Activated T-helper 17 cell treated with anti-CD3 and anti-CD28 coated beads, Interleukin-2, amount 50 U/mL, for 72 hours (primary cell): ENCODE measurements at regions not wholly inside any gene's neighbourhood (a gene's known extent, or its start where the extent isn't known, plus 50 kb on each side); places are given as distances from the start of the nearest gene placed in this dataset.

Experiments
- ATAC-seq: fragments of 150-1000 bp; cut with Tn5 transposase; replicated peaks from 2 replicates; pipeline ENCODE4 v1.10.0; 2021; ENCODE audit warnings: mild to moderate bottlenecking, moderate library complexity
- H3K27ac Mint-ChIP-seq: one replicate; pipeline ENCODE4 v1.8.0; 2022; ENCODE audit warnings: mixed read lengths
- H3K27me3 Mint-ChIP-seq: one replicate; pipeline ENCODE4 v1.8.0; 2022; ENCODE audit warnings: mixed read lengths
- H3K36me3 Mint-ChIP-seq: one replicate; pipeline ENCODE4 v1.8.0; 2022; ENCODE audit warnings: low read depth, mild to moderate bottlenecking, mixed read lengths
- H3K4me1 Mint-ChIP-seq: one replicate; pipeline ENCODE4 v1.8.0; 2022; ENCODE audit warnings: mixed read lengths
- H3K4me3 Mint-ChIP-seq: one replicate; pipeline ENCODE4 v1.8.0; 2022; ENCODE audit warnings: mild to moderate bottlenecking, mixed read lengths
- H3K9me3 Mint-ChIP-seq: one replicate; pipeline ENCODE4 v1.8.0; 2022; ENCODE audit warnings: mixed read lengths

- no peaks in the 10 kb centered on the region for H3K9me3 Mint-ChIP-seq
- ATAC-seq: no peak
- no peak overlapping the region for H3K4me3 Mint-ChIP-seq
- H3K27ac Mint-ChIP-seq: no peak overlapping the region
- peaks cover 20% of the 10 kb centered on the region for H3K27me3 Mint-ChIP-seq
- no peaks in the 10 kb centered on the region for H3K36me3 Mint-ChIP-seq
- H3K4me1 Mint-ChIP-seq: no peaks in the 10 kb centered on the region
Observed at GRCh38 chr20:40477805-40478204, 211.2 kb downstream of the MAFB start.

GRCh38 chr20:40476461-40476860, 212.6 kb downstream of the MAFB start:
- Mint-ChIP-seq H3K9me3 (no peaks in the 10 kb centered on the region), H3K27me3 (peaks cover 16% of the 10 kb centered on the region), H3K4me3 (no peak overlapping the region), H3K36me3 (no peaks in the 10 kb centered on the region), H3K27ac (no peak overlapping the region), H3K4me1 (no peaks in the 10 kb centered on the region)
- no peak for ATAC-seq

DNA sequence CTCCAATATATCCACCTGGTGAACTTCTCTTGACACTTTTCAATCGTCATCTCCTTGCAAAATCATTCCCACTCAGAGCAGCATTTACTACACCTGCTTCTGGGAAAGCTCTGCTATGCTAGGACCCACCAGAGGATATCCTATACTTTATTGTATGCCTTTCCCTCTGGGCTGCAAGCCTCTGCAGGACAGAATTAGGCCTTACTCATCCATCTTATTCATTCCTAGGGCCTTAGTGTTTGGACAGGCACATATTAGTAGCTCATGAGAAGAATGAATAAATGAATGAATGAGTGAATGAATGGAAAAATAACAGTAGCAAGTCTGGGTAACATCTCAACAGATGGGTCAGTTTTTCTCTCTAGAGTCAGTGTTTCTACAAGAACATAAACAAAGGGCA, 216.1 kb downstream of the MAFB start:
- H3K4me1 Mint-ChIP-seq: no peaks in the 10 kb centered on the region

DNA sequence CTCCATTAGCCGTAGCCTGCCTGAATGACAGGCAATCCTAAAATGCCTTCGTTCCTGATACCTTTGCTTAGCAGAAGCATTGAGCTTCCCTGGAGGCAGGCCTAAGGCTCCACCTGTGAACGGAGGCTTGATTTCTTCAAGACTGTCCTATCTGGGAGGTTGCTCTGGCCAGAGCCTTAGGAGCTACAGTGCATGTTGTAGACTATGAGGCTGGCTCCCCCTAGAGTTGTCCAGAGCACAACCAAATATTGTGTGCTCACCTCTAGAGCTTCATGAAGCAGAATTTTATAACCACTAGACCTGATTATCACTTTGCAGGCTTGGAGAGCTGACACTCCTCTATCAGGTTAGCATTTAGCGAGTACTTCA, 217.8 kb downstream of the MAFB start:
- no peaks in the 10 kb centered on the region for H3K36me3 Mint-ChIP-seq
- peaks cover 11% of the 10 kb centered on the region for H3K27me3 Mint-ChIP-seq
- H3K4me3 Mint-ChIP-seq: no peak overlapping the region
- no peak for ATAC-seq
- H3K27ac Mint-ChIP-seq: no peak overlapping the region
- no peaks in the 10 kb centered on the region for H3K9me3 Mint-ChIP-seq
- no peaks in the 10 kb centered on the region for H3K4me1 Mint-ChIP-seq

More for the DNA sequence above, 216.1 kb downstream of the MAFB start:
- Mint-ChIP-seq H3K4me3 (no peak overlapping the region), H3K27me3 (peaks cover 16% of the 10 kb centered on the region), H3K36me3 (no peaks in the 10 kb centered on the region), H3K9me3 (no peaks in the 10 kb centered on the region), H3K27ac (no peak overlapping the region)
- no peak for ATAC-seq

DNA sequence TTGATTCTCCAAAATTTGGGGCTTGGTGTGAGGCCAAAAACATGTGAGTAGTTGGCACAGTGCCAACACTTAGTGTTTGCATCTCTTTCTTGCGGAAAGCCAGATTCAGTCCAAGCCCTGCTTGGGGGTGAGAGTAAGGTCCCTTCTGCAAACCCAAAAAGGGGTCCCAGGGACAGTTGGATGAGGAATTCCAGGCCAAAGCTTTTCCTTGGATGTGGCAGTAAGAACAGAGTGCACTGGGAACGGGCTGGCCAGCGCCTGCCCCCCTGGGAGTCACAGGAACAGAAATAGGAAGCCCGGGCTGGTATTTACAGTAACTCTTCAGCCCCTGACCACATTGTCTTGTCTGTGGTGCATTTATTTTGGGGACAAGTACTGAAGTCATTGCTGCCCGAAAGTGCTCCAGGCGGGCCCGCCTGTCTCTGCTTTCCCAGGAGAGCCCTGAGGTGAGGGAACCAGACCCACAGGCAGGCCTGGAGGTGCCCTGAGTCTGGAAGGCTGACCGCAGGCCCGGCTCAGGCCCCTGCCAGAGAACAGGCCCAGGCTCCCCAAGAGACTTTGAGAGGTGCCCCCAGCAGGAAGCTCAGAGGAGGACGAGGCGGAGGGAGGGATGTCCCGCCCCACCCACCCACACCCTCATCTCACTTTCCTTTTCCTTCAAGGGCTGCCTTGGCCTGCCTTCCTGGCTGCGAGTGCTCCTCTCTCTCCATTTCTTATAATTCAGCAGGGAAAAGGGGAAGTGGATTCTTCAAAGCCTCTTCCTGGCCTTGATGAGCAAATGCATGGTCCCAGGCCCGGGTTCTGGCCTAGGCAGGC, 218.4 kb downstream of the MAFB start:
- H3K4me3 Mint-ChIP-seq: no peak overlapping the region
- peaks cover 10% of the 10 kb centered on the region for H3K27me3 Mint-ChIP-seq
- H3K4me1 Mint-ChIP-seq: no peaks in the 10 kb centered on the region
- H3K36me3 Mint-ChIP-seq: no peaks in the 10 kb centered on the region
- H3K9me3 Mint-ChIP-seq: no peaks in the 10 kb centered on the region
- no peak overlapping the region for H3K27ac Mint-ChIP-seq
- ATAC-seq: no peak

DNA sequence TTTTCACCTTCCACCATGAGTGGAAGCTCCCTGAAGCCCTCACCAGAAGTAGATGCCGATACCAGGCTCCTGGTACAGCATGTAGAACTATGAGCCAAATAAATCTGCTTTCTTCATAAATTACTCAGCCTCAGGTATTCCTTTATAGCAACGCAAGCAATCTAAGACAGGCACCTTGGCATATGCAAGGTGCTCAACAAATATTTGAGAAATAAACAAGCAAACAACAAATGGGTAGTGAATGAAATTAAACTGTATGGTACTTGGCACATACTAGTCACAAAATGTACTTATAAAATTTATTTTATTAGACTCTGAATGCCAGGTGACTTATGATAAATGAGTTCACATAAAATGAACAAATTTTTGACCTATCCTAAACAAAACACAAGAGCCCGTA, 220.3 kb downstream of the MAFB start:
- no peaks in the 10 kb centered on the region for H3K9me3 Mint-ChIP-seq
- ATAC-seq: no peak
- no peaks in the 10 kb centered on the region for H3K4me1 Mint-ChIP-seq
- H3K36me3 Mint-ChIP-seq: no peaks in the 10 kb centered on the region
- no peak overlapping the region for H3K27ac Mint-ChIP-seq
- H3K4me3 Mint-ChIP-seq: no peak overlapping the region
- peaks cover 11% of the 10 kb centered on the region for H3K27me3 Mint-ChIP-seq

DNA sequence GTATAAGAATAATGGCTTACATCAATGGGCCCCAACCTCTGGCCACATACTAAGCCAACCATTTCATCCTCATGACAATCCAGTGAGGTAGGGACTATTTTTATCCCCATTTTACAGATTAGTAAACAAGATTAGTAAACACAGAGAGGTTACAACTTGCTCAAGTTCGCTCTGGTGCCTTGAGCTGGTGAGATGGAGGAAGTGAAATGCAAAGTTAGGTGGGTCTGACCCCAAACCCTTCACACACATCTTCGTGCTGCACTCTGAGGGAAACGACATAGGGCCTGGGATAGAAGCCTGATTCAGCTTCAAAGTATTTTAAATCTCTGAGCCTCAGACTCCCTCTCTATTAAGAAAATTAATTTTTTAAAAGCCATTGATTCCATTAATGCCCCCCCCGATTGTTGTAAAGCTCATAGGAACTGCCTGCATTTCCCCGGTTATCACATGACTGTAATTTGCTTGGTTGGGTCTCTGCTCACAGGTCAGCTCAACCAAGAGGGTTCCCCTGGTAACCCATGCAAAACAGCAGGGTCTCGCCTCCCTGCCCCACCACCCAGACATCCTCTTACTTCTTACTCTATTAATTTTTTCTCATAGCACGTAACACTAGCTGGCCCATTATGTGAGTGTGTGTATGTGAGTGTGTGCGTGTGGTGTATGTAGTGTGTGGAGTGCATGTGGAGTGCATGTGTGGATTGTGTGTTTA, 221.2 kb downstream of the MAFB start:
- Mint-ChIP-seq H3K4me3 (no peak overlapping the region), H3K4me1 (no peaks in the 10 kb centered on the region), H3K9me3 (no peaks in the 10 kb centered on the region), H3K36me3 (no peaks in the 10 kb centered on the region), H3K27ac (no peak overlapping the region), H3K27me3 (peaks cover 11% of the 10 kb centered on the region)
- no peak for ATAC-seq

DNA sequence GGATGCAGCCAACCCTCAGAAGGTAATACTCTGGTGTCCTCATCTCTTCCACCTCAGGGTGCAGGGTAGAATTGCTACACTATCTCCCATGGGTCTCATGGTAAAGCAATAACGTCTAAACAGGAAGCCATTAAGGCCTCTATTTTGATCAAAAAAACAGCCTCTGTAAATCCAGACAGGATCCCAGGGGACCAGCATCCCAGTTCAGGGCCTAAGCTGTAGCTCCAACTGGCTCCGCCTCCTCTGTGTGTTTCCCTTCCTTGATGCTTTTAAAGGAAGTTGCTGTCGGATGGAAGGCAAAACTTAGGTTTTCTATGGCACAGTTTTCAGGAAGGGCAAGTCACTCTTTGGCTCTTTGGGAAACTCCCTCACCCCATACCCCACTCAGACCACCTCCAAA, 222.0 kb downstream of the MAFB start:
- Mint-ChIP-seq H3K9me3 (no peaks in the 10 kb centered on the region), H3K27ac (no peak overlapping the region), H3K27me3 (peaks cover 11% of the 10 kb centered on the region), H3K4me1 (no peaks in the 10 kb centered on the region), H3K4me3 (no peak overlapping the region), H3K36me3 (no peaks in the 10 kb centered on the region)
- no peak for ATAC-seq

DNA sequence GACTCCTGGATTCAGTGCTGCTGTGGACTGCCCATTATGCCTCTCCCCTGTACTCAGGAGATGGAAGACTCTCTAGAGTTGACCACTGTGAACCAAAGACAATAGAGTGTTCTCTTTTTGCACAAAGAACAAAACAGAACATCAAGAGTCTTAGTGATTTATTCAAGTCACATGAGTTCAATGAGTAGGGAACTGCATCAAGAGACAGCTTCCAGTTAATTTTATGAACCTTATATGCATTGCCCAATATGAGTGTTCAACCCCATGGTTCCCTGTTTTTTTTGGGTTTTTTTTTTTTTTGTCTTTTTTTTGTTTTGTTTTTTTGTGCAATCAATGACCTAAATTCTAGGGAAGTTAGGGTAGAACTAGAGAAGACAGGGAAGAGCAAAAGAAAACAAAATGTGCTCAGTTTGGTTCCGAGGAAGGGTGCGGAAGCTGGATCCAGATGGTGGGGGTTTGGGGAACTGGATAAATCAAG, 224.3 kb downstream of the MAFB start:
- Mint-ChIP-seq H3K27me3 (peaks cover 18% of the 10 kb centered on the region), H3K9me3 (no peaks in the 10 kb centered on the region), H3K27ac (no peak overlapping the region), H3K36me3 (no peaks in the 10 kb centered on the region), H3K4me3 (no peak overlapping the region), H3K4me1 (no peaks in the 10 kb centered on the region)
- ATAC-seq: no peak

DNA sequence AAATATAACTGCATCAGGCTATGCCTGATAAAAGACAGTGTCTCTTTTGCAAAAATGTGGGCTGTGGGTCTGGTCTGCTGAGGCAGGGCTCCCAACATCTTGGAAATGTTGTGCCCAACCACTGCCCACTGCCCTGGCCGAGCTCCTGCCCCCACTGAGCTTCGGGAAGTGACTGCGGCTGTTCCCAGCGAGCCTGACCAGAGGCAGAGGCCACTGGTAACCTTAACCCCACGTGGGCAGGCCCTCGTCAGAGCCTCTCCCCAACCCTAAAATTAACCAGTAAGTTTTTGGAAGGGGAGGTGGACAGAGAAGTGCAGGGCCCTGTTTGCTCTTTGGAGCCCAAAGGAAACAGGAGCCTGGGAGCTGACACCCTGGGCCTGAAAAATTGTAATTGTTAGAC, 225.9 kb downstream of the MAFB start:
- Mint-ChIP-seq H3K4me3 (no peak overlapping the region), H3K27ac (no peak overlapping the region), H3K9me3 (no peaks in the 10 kb centered on the region), H3K27me3 (peaks cover 16% of the 10 kb centered on the region), H3K36me3 (no peaks in the 10 kb centered on the region), H3K4me1 (no peaks in the 10 kb centered on the region)
- ATAC-seq: no peak

DNA sequence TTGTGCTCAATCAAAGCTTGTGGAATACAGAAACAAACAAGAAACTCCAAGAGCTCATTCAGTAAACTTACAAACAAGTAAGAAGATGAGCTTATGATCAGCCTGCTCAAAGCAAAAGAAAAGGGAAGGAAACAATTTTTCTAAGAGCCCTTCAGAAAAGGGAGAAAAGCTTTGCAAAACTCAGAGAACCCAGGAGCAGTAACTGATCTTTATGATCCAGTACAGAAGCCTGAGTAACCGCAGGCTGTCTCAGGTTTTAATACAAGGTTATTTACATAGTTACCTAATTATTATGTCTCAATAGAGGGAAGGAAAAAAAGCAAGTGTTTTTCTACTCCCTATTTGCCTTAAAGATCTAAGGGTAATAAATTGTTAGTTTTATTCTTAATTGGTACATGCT, 226.5 kb downstream of the MAFB start:
- Mint-ChIP-seq H3K27ac (no peak overlapping the region), H3K4me3 (no peak overlapping the region), H3K9me3 (no peaks in the 10 kb centered on the region), H3K27me3 (peaks cover 13% of the 10 kb centered on the region), H3K36me3 (no peaks in the 10 kb centered on the region), H3K4me1 (no peaks in the 10 kb centered on the region)
- ATAC-seq: no peak

- no peaks in the 10 kb centered on the region for H3K36me3 Mint-ChIP-seq
- H3K4me3 Mint-ChIP-seq: no peak overlapping the region
- H3K9me3 Mint-ChIP-seq: no peaks in the 10 kb centered on the region
- H3K27me3 Mint-ChIP-seq: peaks cover 9% of the 10 kb centered on the region
- no peak for ATAC-seq
- H3K27ac Mint-ChIP-seq: no peak overlapping the region
- no peaks in the 10 kb centered on the region for H3K4me1 Mint-ChIP-seq
Observed at GRCh38 chr20:40459299-40459698, 229.7 kb downstream of the MAFB start.

- ATAC-seq: no peak
- no peaks in the 10 kb centered on the region for H3K4me1 Mint-ChIP-seq
- H3K9me3 Mint-ChIP-seq: no peaks in the 10 kb centered on the region
- H3K36me3 Mint-ChIP-seq: no peaks in the 10 kb centered on the region
- H3K4me3 Mint-ChIP-seq: no peak overlapping the region
- peaks cover 13% of the 10 kb centered on the region for H3K27me3 Mint-ChIP-seq
- H3K27ac Mint-ChIP-seq: no peak overlapping the region
Observed at GRCh38 chr20:40457404-40457803, 231.6 kb downstream of the MAFB start.

DNA sequence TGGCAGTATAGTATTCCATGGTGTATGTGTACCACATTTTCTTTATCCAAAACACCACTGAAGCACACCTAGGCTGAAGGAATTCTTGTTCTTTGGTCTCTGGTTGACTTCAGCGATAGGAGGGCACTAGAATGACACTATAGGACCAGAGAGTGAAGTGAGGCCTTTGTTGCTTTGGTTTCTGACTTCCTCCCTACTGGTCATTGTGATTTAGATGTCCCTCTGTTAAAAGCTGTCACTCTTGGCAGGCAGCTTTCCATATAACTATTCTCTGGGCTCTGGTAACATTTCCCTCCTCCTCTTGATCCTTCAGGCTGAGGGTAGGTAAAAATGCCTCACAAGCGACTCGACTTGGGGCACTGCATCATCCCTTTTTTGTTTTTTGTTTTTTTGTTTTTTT, 236.3 kb downstream of the MAFB start:
- Mint-ChIP-seq H3K27ac (no peak overlapping the region), H3K9me3 (no peaks in the 10 kb centered on the region), H3K36me3 (no peaks in the 10 kb centered on the region), H3K4me1 (no peaks in the 10 kb centered on the region), H3K27me3 (peaks cover 12% of the 10 kb centered on the region), H3K4me3 (no peak overlapping the region)
- ATAC-seq: no peak

- no peak overlapping the region for H3K4me3 Mint-ChIP-seq
- H3K36me3 Mint-ChIP-seq: no peaks in the 10 kb centered on the region
- H3K27ac Mint-ChIP-seq: no peak overlapping the region
- H3K9me3 Mint-ChIP-seq: no peaks in the 10 kb centered on the region
- peaks cover 17% of the 10 kb centered on the region for H3K27me3 Mint-ChIP-seq
- no peaks in the 10 kb centered on the region for H3K4me1 Mint-ChIP-seq
- ATAC-seq: no peak
Observed at GRCh38 chr20:40451552-40451951, 237.5 kb downstream of the MAFB start.
